Breast epithelium (tissue), 4 donors: ENCODE measurements at regions not wholly inside any gene's neighbourhood (a gene's known extent, or its start where the extent isn't known, plus 50 kb on each side); places are given as distances from the start of the nearest gene placed in this dataset.

ENCODE experiments used
- DNase-seq, 2 donors: peaks; one replicate each; pipeline ENCODE4 v3.0.0-alpha.2; 2019; ENCODE audit warnings: low spot score in 2 of 2
- H3K27ac ChIP-seq, 2 donors: fragments of 200-600 bp; sonication (generic) in 1 of 2; one replicate each; pipeline ENCODE4 v1.5.1; 2016 to 2019; ENCODE audit warnings: mild to moderate bottlenecking in 1 of 2
- H3K27me3 ChIP-seq, 2 donors: fragments of 200-600 bp; sonication (generic) in 1 of 2; one replicate each; pipeline versions ENCODE4 v1.5.1 to v1.6.0; 2017 to 2019; ENCODE audit warnings: control low read depth in 1 of 2, mild to moderate bottlenecking in 1 of 2
- H3K36me3 ChIP-seq: fragments of 200-600 bp; one replicate; pipeline ENCODE4 v1.5.1; 2019
- H3K4me1 ChIP-seq, 2 donors: fragments of 200-600 bp; sonication (generic); one replicate each; pipeline ENCODE4 v1.5.1; 2016 to 2019; ENCODE audit warnings: control low read depth in 1 of 2
- H3K4me3 ChIP-seq, 3 donors: fragments of 200-600 bp; sonication (generic); 1 replicate in 2 of 3; 2 replicates in 1 of 3; pipeline ENCODE4 v1.5.1; 2016 to 2019; ENCODE audit warnings: mild to moderate bottlenecking in 3 of 3, moderate library complexity in 2 of 3
- H3K9me3 ChIP-seq, 2 donors: fragments of 200-600 bp; sonication (generic) in 1 of 2; one replicate each; pipeline ENCODE4 v1.5.1; 2016 to 2019; ENCODE audit warnings: control low read depth in 1 of 2
- POLR2A ChIP-seq: fragments of 450-650 bp; IDR thresholded peaks from one replicate; pipeline ENCODE4 v1.6.1; 2016; ENCODE audit warnings: antibody characterized with exemption, mild to moderate bottlenecking, moderate library complexity
- POLR2AphosphoS5 ChIP-seq, 3 donors: sonication (generic); formaldehyde crosslinking; IDR thresholded peaks; one replicate each; pipeline ENCODE4 v1.6.1; 2017; ENCODE audit warnings: antibody characterized with exemption in 3 of 3
- intact Hi-C: fragments of 100-400 bp; cut with DNase I; formaldehyde crosslinking; loops from one replicate; pipeline ENCODE4 v1.15.1; 2023; ENCODE audit warnings: low total_unique reads
- TF ChIP-seq, protein P1 (sequence below), 3 donors: fragments of 450-650 bp; IDR thresholded peaks; one replicate each; pipeline ENCODE4 v1.5.1; 2016 to 2017; ENCODE audit warnings: antibody characterized with exemption in 3 of 3, mild to moderate bottlenecking in 3 of 3, moderate library complexity in 3 of 3

DNA sequence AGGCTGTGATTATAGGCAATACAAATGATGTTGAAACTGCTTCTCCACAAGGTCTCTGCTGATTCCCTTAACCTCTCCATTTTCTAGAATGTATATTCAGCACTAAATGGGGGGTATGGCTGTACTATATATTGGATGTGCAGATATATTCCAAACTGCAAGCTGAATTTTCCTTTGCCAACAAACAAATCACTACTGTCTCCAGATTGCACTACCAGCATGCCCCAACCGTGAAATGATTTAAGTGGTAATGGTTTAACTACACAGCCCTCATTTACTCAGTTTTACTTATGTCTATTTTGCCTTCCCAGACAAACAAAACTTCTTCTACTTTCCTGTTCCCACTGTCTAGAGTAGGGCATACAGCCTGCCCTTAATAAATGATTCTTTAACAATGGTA is 112.7 kb upstream of the GAREM1 start:
- H3K9me3 ChIP-seq: no peaks in the 10 kb centered on the region
- H3K27ac ChIP-seq: no peak overlapping the region
- no peak for DNase-seq
- H3K4me1 ChIP-seq: no peaks in the 10 kb centered on the region
- TF ChIP-seq POLR2A: no peak
- no peak for TF ChIP-seq POLR2AphosphoS5 (IDR thresholded peaks at IDR 0.05)
- TF ChIP-seq, protein P1, sequence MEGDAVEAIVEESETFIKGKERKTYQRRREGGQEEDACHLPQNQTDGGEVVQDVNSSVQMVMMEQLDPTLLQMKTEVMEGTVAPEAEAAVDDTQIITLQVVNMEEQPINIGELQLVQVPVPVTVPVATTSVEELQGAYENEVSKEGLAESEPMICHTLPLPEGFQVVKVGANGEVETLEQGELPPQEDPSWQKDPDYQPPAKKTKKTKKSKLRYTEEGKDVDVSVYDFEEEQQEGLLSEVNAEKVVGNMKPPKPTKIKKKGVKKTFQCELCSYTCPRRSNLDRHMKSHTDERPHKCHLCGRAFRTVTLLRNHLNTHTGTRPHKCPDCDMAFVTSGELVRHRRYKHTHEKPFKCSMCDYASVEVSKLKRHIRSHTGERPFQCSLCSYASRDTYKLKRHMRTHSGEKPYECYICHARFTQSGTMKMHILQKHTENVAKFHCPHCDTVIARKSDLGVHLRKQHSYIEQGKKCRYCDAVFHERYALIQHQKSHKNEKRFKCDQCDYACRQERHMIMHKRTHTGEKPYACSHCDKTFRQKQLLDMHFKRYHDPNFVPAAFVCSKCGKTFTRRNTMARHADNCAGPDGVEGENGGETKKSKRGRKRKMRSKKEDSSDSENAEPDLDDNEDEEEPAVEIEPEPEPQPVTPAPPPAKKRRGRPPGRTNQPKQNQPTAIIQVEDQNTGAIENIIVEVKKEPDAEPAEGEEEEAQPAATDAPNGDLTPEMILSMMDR (IDR thresholded peaks at IDR 0.05): no peak
- intact Hi-C loops: no loop called here
- no peak overlapping the region for H3K4me3 ChIP-seq
- H3K36me3 ChIP-seq: no peaks in the 10 kb centered on the region
- H3K27me3 ChIP-seq: no peaks in the 10 kb centered on the region

DNA sequence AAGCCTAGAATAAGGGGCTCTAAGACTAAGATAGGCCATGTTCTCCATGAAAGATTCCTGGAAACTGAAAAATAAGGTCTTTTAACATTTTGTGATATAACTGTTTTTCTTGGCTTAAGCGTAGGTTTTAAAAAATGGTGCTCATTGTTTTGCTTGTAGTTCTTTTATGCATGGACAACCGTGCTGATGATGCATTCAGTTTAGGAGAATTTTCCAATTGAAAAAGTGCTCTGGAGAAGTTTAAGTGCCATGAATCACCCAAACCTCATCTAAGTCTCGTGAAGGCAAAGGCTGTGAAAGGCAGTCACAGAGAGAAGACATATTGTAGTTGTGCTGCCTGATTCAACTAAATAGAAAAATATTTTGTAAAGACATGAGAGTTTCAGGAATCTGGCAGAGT is 111.8 kb upstream of the GAREM1 start:
- no peaks in the 10 kb centered on the region for H3K36me3 ChIP-seq
- no peaks in the 10 kb centered on the region for H3K4me1 ChIP-seq
- H3K27me3 ChIP-seq: no peaks in the 10 kb centered on the region
- intact Hi-C loops: no loop called here
- TF ChIP-seq, protein P1 (IDR thresholded peaks at IDR 0.05): no peak
- TF ChIP-seq POLR2A (no peak), POLR2AphosphoS5 (IDR thresholded peaks at IDR 0.05) (no peak)
- no peak overlapping the region for H3K27ac ChIP-seq
- H3K4me3 ChIP-seq: no peak overlapping the region
- H3K9me3 ChIP-seq: no peaks in the 10 kb centered on the region
- no peak for DNase-seq

DNA sequence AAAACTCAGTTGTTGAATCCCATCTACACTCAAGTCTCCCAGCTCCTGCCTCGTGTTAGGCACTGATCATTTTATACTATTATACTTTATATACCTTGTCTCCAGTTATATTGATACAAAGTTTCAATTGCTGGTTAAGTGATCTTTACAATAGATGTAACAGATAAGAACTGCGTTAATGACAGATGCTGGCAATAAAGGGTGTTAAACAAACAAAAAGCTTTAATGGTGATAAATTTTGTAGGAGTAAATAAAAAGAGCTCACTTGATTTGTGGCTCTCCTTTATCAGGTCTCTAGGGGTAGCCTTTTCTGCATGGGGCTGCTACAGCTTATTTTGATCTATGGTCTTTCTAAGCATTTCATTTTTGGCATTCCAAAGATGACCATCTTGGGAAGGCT is 106.9 kb upstream of the GAREM1 start:
- no peak overlapping the region for H3K27ac ChIP-seq
- no peaks in the 10 kb centered on the region for H3K9me3 ChIP-seq
- no peaks in the 10 kb centered on the region for H3K36me3 ChIP-seq
- H3K4me3 ChIP-seq: no peak overlapping the region
- no peaks in the 10 kb centered on the region for H3K4me1 ChIP-seq
- H3K27me3 ChIP-seq: no peaks in the 10 kb centered on the region
- intact Hi-C loops: no loop called here
- no peak for TF ChIP-seq POLR2AphosphoS5 (IDR thresholded peaks at IDR 0.05)
- DNase-seq: no peak

DNA sequence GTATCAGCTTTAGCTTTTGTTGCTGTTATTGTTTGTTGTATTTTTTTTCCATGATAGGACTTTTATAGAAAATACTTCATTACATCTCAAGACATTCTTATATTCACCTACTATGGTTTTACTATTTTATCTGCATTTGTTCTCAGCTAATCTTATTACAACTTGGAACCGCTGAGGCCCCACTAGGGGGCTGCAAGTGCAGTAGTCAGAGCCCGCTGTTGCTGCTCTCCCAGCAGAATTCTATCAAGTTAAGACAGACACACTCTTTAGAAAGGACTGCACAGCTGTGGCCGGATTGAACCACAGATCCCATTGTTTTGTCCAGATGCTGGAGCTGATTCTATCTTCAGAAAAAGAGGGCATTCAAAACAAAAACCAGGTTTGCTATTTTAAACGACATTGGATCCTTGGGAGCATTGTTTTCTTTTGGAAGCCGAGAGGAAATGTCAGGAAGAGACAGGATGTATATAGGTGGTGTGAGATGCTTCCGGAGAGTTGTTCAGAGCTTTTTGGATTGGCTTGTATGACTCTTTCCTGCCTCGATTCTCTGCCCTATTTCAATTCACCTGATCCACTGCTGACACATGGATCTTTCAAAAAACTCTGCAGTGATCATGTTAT is 105.7 kb upstream of the GAREM1 start:
- intact Hi-C loops: no loop called here
- Histone ChIP-seq H3K4me3 (no peak overlapping the region), H3K27ac (no peak overlapping the region), H3K4me1 (no peaks in the 10 kb centered on the region), H3K27me3 (no peaks in the 10 kb centered on the region), H3K36me3 (no peaks in the 10 kb centered on the region), H3K9me3 (no peaks in the 10 kb centered on the region)
- TF ChIP-seq, protein P1 (IDR thresholded peaks at IDR 0.05): no peak
- TF ChIP-seq POLR2AphosphoS5 (IDR thresholded peaks at IDR 0.05) (no peak), POLR2A (no peak)
- no peak for DNase-seq

DNA sequence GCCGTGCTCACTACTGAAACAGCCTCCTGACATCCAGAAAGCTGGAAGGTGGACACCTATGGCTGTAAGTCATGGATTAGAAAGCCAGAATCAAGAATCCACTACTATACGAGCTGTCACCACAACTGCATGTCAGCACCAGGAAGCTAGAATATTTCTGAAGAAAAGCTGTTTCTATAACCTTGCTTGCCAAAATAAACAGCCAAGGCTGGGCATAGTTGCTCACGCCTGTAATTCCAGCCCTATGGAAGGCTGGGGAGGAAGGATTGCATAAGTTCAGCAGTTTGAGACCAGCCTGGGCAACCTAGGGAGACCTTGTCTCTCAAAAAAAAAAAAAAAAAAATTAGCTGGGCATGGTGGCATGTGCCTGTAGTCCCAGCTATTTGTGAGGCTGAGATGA is 96.3 kb upstream of the GAREM1 start:
- peaks cover 0 to 2% of the 10 kb centered on the region in 2 donors for H3K9me3 ChIP-seq
- no peaks in the 10 kb centered on the region for H3K27me3 ChIP-seq
- H3K27ac ChIP-seq: no peak overlapping the region
- no peaks in the 10 kb centered on the region for H3K36me3 ChIP-seq
- TF ChIP-seq POLR2AphosphoS5 (IDR thresholded peaks at IDR 0.05): no peak
- TF ChIP-seq, protein P1 (IDR thresholded peaks at IDR 0.05): no peak
- TF ChIP-seq POLR2A: no peak
- DNase-seq: no peak
- no peaks in the 10 kb centered on the region for H3K4me1 ChIP-seq
- intact Hi-C loops: no loop called here
- no peak overlapping the region for H3K4me3 ChIP-seq
